Hindlimb muscle (tissue), 1 donor: ENCODE measurements at regions not wholly inside any gene's neighbourhood (a gene's known extent, or its start where the extent isn't known, plus 50 kb on each side); places are given as distances from the start of the nearest gene placed in this dataset.
A peak's percentile ranks its signal among the peaks of the same experiment; 100 is the strongest.

Source experiments
- DNase-seq: peaks from one replicate; pipeline ENCODE4 v3.0.0-alpha.2; 2013

DNA sequence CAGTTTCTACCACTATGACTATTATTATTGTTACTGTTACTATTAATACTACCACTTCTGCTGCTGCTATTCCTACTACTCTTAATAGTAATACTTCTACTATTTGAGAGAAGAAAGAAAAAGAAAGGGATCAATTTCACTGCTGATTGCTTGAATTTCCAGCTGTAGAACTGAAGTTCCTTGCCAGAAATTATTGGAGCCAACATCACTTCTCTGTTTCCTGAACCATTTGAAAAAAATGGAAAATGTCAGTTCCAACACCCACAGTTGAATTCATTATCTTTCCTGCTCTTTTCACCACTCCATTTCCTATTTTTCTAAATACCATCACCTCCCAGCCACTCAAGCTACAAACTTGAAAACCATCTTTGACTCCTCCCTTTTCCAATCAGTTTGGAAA, 54.1 kb upstream of the PIK3C2G start:
- peak; percentile 56 for DNase-seq

DNA sequence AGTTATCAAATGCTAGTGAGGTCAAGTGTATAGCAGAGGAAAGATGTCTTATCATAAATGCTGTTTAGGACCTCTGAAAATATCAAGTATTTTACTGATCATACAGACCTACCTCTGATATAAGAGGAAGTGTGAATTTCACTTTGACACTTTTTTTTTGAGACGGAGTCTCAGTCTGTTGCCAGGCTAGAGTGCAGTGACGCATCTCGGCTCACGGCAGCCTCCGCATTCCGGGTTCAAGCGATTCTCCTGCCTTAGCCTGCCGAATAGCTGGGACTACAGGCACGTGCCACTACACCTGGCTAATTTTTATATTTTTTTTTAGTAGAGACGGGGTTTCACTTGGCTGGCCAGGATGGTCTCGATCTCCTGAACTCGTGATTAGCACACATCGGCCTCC, 55.1 kb upstream of the PIK3C2G start:
- no peak for DNase-seq

- no peak for DNase-seq
These were observed 57.3 kb upstream of the PIK3C2G start for GRCh38 chr12:18204053-18204452.

DNA sequence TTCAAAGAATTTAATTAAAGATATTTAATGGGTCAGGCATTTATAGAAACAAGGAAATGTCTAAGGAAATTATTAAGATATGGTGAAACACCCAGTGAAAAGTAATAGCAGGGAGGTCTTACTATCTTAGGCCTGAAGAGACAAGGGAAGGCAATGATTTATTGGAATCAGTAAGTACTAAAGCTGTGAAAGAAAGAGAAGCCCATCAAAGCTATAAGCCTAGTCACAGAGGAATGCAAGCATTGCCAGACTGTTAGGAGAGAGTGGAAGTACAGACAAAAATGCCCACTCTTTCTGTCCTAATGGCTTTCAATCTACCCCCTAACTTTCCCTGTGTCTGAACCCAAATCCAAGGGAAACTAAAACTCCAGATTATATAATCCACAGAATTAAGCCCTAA, 69.2 kb upstream of the PIK3C2G start:
- no peak for DNase-seq

DNA sequence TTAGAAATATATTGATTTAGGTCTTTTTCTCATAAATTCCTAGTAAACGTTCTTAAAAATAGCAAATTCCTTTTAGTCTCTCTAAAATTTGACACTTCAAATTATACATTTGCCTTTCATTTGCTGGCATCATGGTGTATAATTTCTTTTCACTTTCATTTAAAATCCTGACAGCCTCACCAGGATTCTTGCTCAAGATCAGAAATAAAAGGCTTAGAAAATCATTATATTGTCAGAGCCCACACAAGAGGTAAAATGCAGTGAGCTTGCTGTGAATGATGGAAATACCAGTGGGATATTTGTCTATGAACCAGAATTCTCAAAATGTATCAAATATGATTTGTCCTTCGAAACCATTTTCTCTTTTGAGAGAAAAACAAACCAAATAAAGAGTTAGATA, 78.2 kb upstream of the PIK3C2G start:
- DNase-seq: no peak

DNA sequence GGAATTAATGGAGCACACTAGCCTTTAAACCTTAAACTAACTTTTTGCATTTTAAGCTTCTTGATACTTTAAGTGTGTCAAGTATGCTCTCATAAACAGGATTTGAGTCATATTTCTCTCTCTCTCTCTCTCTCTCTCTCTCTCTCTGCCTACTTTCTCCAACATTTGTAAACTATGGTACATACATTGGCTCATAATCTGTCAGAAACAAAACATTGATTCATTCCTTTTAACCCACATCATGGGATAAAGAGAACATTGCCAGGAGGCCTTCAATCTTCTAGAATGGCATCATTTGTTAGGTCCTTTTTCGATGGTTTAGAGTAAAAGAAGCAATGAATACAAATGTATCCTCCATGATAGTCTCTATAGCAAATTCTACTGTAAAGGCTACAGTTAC, 81.6 kb upstream of the RERGL start:
- no peak for DNase-seq

DNA sequence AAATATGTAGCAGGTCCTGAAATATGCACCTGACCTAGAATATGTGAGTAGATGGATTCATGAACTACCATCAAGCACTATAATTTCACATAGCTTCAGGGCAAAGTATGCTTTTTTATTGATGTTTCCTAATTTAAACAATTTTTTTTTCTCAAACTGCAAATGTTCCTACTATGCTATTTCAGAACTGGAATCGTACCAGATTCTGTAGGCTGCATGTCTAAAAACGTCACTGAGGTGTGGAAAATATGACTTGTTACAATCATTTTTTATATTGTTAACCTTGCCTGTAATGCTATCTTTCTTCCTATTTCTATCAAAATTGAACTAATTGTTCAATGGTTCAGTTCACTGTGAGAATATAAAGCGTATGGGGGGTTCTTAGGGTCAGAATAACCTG, 78.0 kb upstream of the RERGL start:
- DNase-seq: no peak

GRCh38 chr12:18165889-18166288, 75.9 kb upstream of the RERGL start:
- DNase-seq: no peak

DNA sequence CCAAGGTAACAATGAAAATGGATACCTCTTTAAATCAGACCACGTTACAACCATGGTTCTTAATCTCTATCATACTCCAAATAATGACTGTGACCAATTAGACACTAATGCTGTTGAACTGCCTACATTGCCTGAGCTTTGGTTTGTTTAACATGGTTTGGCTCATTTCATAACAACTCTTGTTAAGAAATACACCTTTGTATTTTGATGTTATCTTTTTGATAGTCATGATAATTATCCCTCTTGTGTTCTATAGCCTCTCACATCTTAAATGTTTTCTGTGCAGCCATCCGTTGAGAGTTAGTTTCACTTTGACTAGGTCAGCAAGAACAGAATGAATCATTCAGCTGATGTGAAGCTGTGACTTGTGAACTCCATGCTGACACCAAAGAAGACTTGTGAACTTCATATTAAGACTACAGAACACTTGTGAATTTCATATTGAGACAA, 75.5 kb upstream of the RERGL start:
- peak; percentile 32 for DNase-seq

- no peak for DNase-seq
These were observed 70.9 kb upstream of the RERGL start for GRCh38 chr12:18160901-18161300.

DNA sequence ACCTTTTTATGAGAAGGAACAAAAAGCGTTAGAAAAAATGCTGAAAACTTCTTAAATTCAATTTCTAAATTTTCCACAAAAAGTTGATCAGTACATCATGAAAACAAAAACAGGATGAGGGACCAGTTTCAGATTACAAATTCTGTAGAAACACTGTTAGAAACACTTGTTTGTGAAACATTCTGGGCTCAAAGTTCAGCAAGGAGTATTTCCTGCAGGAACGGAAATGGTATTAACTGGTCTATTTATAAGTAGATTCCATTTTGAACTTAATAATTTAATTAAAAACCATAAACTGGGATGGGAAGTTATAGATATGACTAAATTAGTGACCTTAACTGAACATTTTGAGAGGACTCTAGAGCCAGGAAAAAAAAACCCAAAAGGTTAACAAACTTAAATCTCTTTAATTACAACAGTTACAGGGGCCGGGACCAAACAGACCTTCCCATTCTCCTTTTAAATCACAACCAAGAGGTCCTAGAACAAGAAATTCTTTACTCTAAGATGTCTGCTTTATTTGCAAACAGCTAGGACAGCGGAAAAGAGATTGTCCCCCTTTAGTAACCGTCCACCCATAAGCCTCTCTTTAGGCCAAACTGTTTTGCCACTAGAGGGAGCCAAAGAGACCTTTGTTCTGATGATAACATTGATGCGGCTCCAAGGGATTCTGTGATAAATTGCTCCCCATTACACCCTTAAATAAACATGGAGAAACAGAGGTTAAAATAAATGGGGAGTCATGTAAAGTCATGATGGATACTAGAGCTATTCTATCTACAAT, 69.0 kb upstream of the RERGL start:
- no peak for DNase-seq

DNA sequence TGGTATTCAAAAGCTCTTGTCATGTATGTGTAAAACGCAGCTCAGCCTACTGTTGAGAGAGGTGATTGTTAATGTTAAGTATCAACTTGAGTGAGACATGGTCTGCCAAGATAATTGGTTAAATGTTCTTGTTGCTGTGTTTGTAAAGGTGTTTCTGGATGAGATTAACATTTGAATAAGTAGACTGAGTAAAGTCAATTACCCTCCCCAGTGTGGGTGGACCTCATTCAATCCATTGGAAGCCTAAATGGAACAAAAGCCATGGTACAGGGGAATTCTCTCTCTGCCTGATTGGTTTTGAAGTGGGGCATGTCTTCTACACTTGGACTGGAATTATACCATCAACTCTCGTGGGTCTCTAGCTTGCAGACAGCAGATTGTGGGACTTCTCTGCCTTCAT, 63.8 kb upstream of the RERGL start:
- no peak for DNase-seq

GRCh38 chr12:18151036-18151435, 61.0 kb upstream of the RERGL start:
- no peak for DNase-seq

- DNase-seq: no peak
These were observed 59.0 kb upstream of the RERGL start for GRCh38 chr12:18148961-18149360.

- DNase-seq: no peak
These were observed 56.4 kb upstream of the RERGL start for GRCh38 chr12:18146363-18146762.

GRCh38 chr12:18145924-18146323, 55.9 kb upstream of the RERGL start:
- DNase-seq: no peak

DNA sequence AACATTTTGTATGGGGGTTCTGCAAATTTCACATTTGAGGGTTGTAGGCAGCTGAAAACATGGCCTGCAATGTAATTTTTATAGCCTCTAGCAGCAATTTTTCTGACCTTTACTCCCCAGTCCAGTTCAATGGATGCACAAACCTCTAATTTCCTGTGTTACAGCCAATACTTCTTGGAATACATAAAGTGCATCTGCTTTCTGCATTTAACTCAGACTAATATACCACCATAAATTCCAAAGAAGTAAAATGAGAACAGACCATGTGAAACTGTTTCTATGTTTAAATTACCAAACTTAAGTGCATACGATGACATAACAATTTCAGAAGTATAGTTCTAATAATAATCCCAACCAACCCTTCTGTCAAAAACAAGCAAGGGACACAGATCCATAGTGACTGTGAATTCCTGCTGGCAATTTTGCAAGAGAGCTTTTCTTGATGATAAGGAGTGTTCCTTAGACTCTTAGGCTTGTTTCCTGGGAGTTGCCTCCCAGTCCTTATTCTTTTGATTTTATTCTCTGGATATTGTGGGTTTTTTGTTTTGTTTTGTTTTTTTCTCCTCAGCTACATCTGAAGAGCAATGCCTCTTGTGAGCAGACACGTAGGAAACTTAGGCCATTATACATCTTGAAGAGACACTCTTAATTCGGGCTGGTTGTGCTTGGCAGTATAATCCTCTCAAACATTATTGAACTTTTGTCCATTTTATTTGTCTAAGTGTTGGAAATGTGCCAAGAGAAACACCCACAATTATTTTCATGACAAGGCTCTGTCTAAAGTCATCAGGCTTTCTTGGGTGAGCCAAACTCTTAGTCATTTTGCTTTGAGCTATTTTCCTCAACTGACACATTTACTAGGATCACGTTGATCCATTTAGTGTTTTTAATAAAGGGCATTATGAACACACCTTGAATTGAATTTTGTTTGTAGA, 51.3 kb upstream of the RERGL start:
- no peak for DNase-seq

- DNase-seq: peak; percentile 43
These were observed 50.1 kb upstream of the RERGL start for GRCh38 chr12:18139989-18140596.
